CD4-positive, alpha-beta T cell treated with Interleukin-12 subunit alpha and Interleukin-12 subunit beta, for 1 hour (primary cell): ENCODE measurements at regions not wholly inside any gene's neighbourhood (a gene's known extent, or its start where the extent isn't known, plus 50 kb on each side); places are given as distances from the start of the nearest gene placed in this dataset.
"Not testable (repeated sequence)": the region's sequence is repeated elsewhere in the genome, so short reads cannot be mapped to it uniquely, and the experiment has no call there.

Experiments
- DNase-seq: peaks from one replicate; pipeline ENCODE4 v3.0.0-alpha.2; 2020

- DNase-seq, result no peak
Observed at GRCh38 chr11:80720295-80720694, 1279.5 kb upstream of the TENM4 start.

DNA sequence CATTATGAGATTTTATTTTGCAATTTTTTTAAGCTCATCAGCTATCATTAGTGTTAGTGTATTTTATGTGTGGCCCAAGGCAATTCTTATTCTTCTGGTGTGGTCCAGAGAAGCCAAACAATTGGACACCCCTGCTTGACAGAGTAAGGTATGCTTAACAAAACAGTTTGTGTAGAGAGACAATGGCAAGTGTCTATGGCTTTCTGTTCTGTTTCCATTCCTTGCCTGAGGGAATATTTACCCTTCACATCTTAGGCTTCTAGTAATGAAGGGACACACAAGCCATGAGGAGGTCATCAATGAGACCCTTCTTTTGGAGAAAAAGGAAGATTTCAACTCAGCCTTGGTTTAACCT is 1278.4 kb upstream of the TENM4 start:
- DNase-seq, result no peak

GRCh38 chr11:80718611-80719291 is 1277.9 kb upstream of the TENM4 start:
- no peak for DNase-seq

GRCh38 chr11:80702264-80702663 is 1261.4 kb upstream of the TENM4 start:
- DNase-seq, result no peak

- DNase-seq, result no peak
Observed at GRCh38 chr11:80700386-80700785, 1259.6 kb upstream of the TENM4 start.

DNA sequence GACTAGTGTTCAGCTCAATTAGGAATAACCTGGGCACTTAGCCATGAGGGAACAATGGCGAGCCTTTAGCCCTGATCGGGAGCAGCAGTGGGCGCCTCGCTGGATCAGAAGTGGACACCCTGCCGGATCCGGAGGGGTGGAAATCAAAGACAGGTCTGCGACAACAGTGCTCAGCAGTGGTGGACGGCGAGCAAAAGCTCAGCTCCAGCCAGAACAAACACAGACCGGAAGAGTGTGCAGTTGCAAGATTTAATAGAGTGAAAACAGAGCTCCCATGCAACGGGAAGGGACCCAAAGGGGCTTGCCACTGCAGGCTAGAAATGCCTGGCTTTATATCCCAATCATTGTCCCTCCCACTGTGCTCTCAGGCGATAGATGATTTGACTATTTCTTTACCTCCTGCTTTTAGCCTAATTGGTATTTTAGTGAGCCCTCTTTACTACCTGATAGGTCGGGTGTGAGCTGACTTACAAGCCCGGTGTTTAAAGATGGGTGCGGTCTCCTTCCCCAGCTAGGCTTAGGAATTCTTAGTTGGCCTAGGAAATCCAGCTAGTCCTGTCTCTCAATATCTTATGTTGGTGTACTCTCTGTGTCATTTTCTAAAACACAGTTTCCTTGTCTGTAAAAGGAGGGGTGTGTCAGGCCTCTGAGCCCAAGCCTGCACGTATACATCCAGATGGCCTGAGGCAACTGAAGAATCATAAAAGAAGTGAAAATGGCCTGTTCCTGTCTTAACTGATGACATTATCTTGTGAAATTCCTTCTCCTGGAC is 1258.8 kb upstream of the TENM4 start:
- not testable (repeated sequence) for DNase-seq

GRCh38 chr11:80698637-80699036 is 1257.8 kb upstream of the TENM4 start:
- no peak for DNase-seq

- DNase-seq, result no peak
Observed at GRCh38 chr11:80694385-80694784, 1253.6 kb upstream of the TENM4 start.

- no peak for DNase-seq
Observed at GRCh38 chr11:80687941-80688340, 1247.1 kb upstream of the TENM4 start.

DNA sequence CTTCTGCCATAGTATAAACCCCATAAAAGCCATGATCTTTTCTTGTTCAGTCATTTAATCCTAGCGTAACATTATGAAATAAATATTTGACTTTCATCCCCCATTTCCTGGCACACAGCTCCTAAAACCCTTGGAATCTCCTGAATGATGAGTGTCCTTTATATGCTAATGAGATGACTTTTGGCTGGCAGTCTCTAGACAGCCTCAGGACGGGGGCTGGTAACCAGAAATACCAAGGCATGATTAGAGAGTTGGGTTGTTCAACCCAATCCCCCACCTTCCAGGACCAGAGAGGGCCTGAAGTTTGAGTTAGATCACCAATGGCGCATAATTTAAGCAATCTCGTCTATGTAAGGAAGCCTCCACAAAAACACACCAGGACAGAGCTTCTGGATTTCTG is 1246.1 kb upstream of the TENM4 start:
- DNase-seq, result no peak

- no peak for DNase-seq
Observed at GRCh38 chr11:80673566-80673965, 1232.7 kb upstream of the TENM4 start.

DNA sequence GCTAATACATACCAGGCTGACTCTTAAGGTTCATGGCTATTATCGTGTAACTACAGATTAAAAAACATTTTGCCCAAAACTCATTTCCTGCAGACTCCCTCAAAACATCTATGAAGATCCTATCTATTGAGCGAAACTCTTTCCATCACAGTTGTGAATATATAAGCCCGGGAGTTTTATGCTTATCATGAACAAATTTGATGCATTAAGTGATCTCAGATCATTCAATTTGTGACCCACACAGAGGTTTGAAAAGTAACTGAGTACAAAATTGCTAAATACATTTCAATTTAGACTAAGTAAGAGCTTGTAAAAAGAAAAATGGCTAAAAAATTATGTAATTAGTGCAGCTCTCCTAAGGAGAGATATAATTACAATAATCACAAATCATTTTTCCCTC is 1228.8 kb upstream of the TENM4 start:
- no peak for DNase-seq

GRCh38 chr11:80668039-80668438 is 1227.2 kb upstream of the TENM4 start:
- DNase-seq, result no peak

GRCh38 chr11:80655834-80656233 is 1215.0 kb upstream of the TENM4 start:
- no peak for DNase-seq

GRCh38 chr11:80650966-80651365 is 1210.1 kb upstream of the TENM4 start:
- DNase-seq, result no peak

GRCh38 chr11:80649186-80649585 is 1208.4 kb upstream of the TENM4 start:
- no peak for DNase-seq

GRCh38 chr11:80638296-80638695 is 1197.5 kb upstream of the TENM4 start:
- DNase-seq, result no peak

DNA sequence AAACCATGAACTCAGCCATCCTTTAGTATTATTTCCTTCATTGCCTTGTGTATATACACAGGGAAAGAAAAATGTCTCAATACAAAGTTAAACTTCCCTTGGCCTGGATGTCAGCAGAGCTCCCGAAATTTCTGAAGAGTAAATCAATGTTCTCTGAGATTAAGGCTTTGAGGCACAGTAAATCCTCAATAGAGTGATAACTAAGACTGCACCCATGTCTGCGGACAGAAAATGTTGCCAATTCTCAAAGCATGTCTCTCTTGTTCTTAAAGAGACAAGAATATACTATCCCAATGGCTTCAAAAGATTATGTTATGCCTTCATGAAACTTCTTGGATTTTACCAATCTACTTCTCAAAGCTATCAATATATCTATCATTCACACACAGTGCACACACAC is 1196.7 kb upstream of the TENM4 start:
- DNase-seq, result no peak

- no peak for DNase-seq
Observed at GRCh38 chr11:80636999-80637398, 1196.2 kb upstream of the TENM4 start.

GRCh38 chr11:80635178-80635577 is 1194.3 kb upstream of the TENM4 start:
- no peak for DNase-seq

DNA sequence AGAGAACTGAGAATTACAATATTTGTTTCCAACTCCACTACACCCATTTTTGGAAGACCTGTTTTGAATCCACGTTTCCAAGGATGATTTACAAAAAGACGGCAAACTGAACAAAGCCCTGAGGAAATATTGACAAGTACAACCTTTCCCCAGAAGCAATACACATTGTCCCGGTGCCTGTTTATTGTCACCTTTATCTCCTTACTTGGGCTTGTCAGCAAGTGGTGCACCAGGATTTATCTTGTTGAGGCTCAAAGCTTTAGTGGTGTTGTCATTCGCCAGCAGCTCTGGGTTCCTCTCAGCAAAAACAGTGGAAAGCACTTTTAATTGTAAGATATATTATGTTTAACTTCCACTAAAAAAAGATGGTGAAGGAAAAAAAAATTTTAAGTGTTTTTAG is 1191.9 kb upstream of the TENM4 start:
- no peak for DNase-seq

- DNase-seq, result no peak
Observed at GRCh38 chr11:80632156-80632555, 1191.3 kb upstream of the TENM4 start.

GRCh38 chr11:80629466-80629865 is 1188.6 kb upstream of the TENM4 start:
- DNase-seq, result no peak

- DNase-seq, result no peak
Observed at GRCh38 chr11:80627364-80627763, 1186.5 kb upstream of the TENM4 start.

- DNase-seq, result no peak
Observed at GRCh38 chr11:80626721-80627120, 1185.9 kb upstream of the TENM4 start.
